K562 (cell line): ENCODE measurements at regions not wholly inside any gene's neighbourhood (a gene's known extent, or its start where the extent isn't known, plus 50 kb on each side); places are given as distances from the start of the nearest gene placed in this dataset.

Source experiments
- ATAC-seq: fragments of 200-7000 bp; cut with Tn5 transposase; 3 replicates; pipeline ENCODE4 v1.9.1; 2020; ENCODE audit warnings: moderate library complexity
- BruUV-seq: library from RNA; stranded (reverse); fragments of 400-500 nt; replicated peaks from 2 replicates; lab custom pipeline; 2021; lab: Mats Ljungman, UMichigan
- CTCF ChIA-PET: fragments of 300-600 bp; formaldehyde crosslinking; extraction: SDS; loops from one replicate; lab custom pipeline; 2021; ENCODE audit warnings: low intra/inter-chr PET ratio; lab: Yijun Ruan, JAX
- POLR2A ChIA-PET: fragments of 300-600, 350-650 bp; sonication (Branson Sonifier 250); formaldehyde crosslinking; extraction: SDS; loops from one replicate; lab custom pipeline; 2021; ENCODE audit warnings: antibody characterized with exemption, inconsistent platforms; lab: Yijun Ruan, JAX
- DNase-seq, 4 experiments: peaks; one replicate each; pipeline versions ENCODE4 v3.0.0 to v3.0.0-alpha.2; 2011 to 2018; ENCODE audit warnings: low spot score in 3 of 4, mixed read lengths in 3 of 4; ENCODE audit errors: extremely low read depth in 1 of 4
- FAIRE-seq: peaks from 2 replicates; lab custom pipeline; 2011; peaks lifted over from hg19 to GRCh38; lab: Jason Lieb, UNC
- H2AFZ ChIP-seq: 2 replicates; pipeline ENCODE4 v1.6.0; 2011; ENCODE audit warnings: low read depth, low read length, control low read depth, inconsistent platforms
- H3K27ac ChIP-seq: fragments of 200-600 bp; 3 replicates; pipeline ENCODE4 v1.8.0; 2011; ENCODE audit warnings: low read depth, mild to moderate bottlenecking, control low read depth, inconsistent platforms, low read length, moderate library complexity, mixed read lengths; ENCODE audit errors: extremely low read depth
- H3K27me3 ChIP-seq, 2 experiments: fragments of 300-600 bp in 1 of 2; 2 replicates in 1 of 2; 3 replicates in 1 of 2; pipeline versions ENCODE4 v1.6.0 to v1.8.0; 2011; ENCODE audit warnings: inconsistent platforms in 2 of 2, low read length in 2 of 2, mild to moderate bottlenecking in 1 of 2, mixed read lengths in 1 of 2, moderate library complexity in 1 of 2; ENCODE audit not compliant: control insufficient read depth in 2 of 2, insufficient read depth in 2 of 2
- H3K36me3 ChIP-seq: fragments of 300-600 bp; 3 replicates; pipeline ENCODE4 v1.8.0; 2011; ENCODE audit warnings: mild to moderate bottlenecking, low read length, inconsistent platforms; ENCODE audit not compliant: control insufficient read depth, insufficient read depth
- H3K4me1 ChIP-seq, 2 experiments: fragments of 200-600 bp in 1 of 2; replicated peaks in 1 of 2; 2 replicates in 1 of 2; 3 replicates in 1 of 2; pipeline versions ENCODE4 v1.5.1 to v1.8.0; 2011; ENCODE audit warnings: inconsistent platforms in 2 of 2, low read length in 2 of 2, mild to moderate bottlenecking in 1 of 2, mixed read lengths in 1 of 2, moderate library complexity in 1 of 2; ENCODE audit not compliant: control insufficient read depth in 2 of 2, insufficient read depth in 2 of 2
- H3K4me2 ChIP-seq: 2 replicates; pipeline ENCODE4 v1.6.1; 2011; ENCODE audit warnings: low read length, control low read depth, inconsistent platforms, mixed read lengths; ENCODE audit not compliant: insufficient read depth
- H3K4me3 ChIP-seq: fragments of 200-600 bp; sonication (generic), shearing (Covaris generic); 2 replicates; pipeline ENCODE4 v1.5.1; 2016; ENCODE audit warnings: control low read depth, inconsistent platforms
- H3K79me2 ChIP-seq: fragments of 200-600 bp; 3 replicates; pipeline ENCODE4 v1.8.0; 2011; ENCODE audit warnings: low read length, inconsistent platforms; ENCODE audit not compliant: control insufficient read depth, insufficient read depth
- H3K9ac ChIP-seq, 2 experiments: 2 replicates each; pipeline versions ENCODE4 v1.6.0 to v1.6.1; 2011; ENCODE audit warnings: low read depth in 2 of 2, low read length in 2 of 2, control low read depth in 1 of 2, inconsistent platforms in 1 of 2, mild to moderate bottlenecking in 1 of 2, mixed read lengths in 1 of 2; ENCODE audit not compliant: insufficient read depth in 1 of 2
- H3K9me1 ChIP-seq: one replicate; pipeline ENCODE4 v1.6.0; 2011; ENCODE audit warnings: inconsistent platforms, mild to moderate bottlenecking, low read length, moderate library complexity; ENCODE audit not compliant: control insufficient read depth, insufficient read depth
- H3K9me3 ChIP-seq: replicated peaks from 2 replicates; pipeline ENCODE4 v1.5.1; 2011; ENCODE audit warnings: low read depth, low read length, inconsistent platforms; ENCODE audit not compliant: control insufficient read depth, insufficient read depth
- H4K20me1 ChIP-seq: replicated peaks from 2 replicates; pipeline ENCODE4 v1.6.1; 2011; ENCODE audit warnings: low read length, inconsistent platforms, mixed read lengths; ENCODE audit not compliant: control insufficient read depth, insufficient read depth
- ARNT ChIP-seq, 2 experiments: fragments of 450-650 bp; IDR thresholded peaks; 2 replicates each; pipeline ENCODE4 v1.6.1; 2016; ENCODE audit warnings: mild to moderate bottlenecking in 1 of 2
- KLF16 ChIP-seq: IDR thresholded peaks from 2 replicates; pipeline ENCODE4 v1.6.1; 2016; ENCODE audit warnings: antibody characterized with exemption
- PHTF2 ChIP-seq: fragments of 250-450 bp; sonication (Bioruptor Pico); IDR thresholded peaks from 2 replicates; pipeline ENCODE4 v1.5.0; 2021; ENCODE audit warnings: mild to moderate bottlenecking
- RUNX1 ChIP-seq: sonication (generic); IDR thresholded peaks from 2 replicates; pipeline ENCODE4 v1.6.1; 2016; ENCODE audit warnings: antibody characterized with exemption, low read depth
- ZEB2 ChIP-seq: fragments of 450-650 bp; IDR thresholded peaks from 2 replicates; pipeline ENCODE4 v1.6.1; 2016
- ZNF354B ChIP-seq: fragments of 250-450 bp; sonication (Bioruptor Pico); IDR thresholded peaks from 2 replicates; pipeline ENCODE4 v1.4.0; 2020
- ZNF561 ChIP-seq: fragments of 450-650 bp; formaldehyde crosslinking; conservative IDR thresholded peaks from 2 replicates; pipeline ENCODE4 v1.4.0; 2020; ENCODE audit warnings: mild to moderate bottlenecking, moderate library complexity
- ZNF830 ChIP-seq: fragments of 250-450 bp; sonication (Bioruptor Pico); IDR thresholded peaks from 2 replicates; pipeline ENCODE4 v1.5.0; 2021; ENCODE audit warnings: mild to moderate bottlenecking
- WGBS: fragments of 100-300 bp; shearing (Covaris generic); methylation state at CpG from one replicate; pipeline ENCODE4 v1.1.6; 2016; ENCODE audit warnings: low coverage, mixed read lengths; ENCODE audit not compliant: insufficient coverage; ENCODE audit errors: missing lambda C conversion rate; 5-methylcytosine and 5-hydroxymethylcytosine counted together
- in situ Hi-C: fragments of 300-500 bp; cut with MboI; formaldehyde crosslinking; loops from 4 replicates; pipeline ENCODE4 v1.15.0; 2018; ENCODE audit warnings: inconsistent platforms, mixed read lengths
- intact Hi-C: fragments of 100-400 bp; cut with micrococcal nuclease; formaldehyde crosslinking; loops from 2 replicates; pipeline ENCODE4 v1.14.2; 2022
- TF ChIP-seq, protein P1 (sequence below): sonication (generic); formaldehyde crosslinking; IDR thresholded peaks from 2 replicates; pipeline ENCODE4 v1.8.0; 2023; ENCODE audit warnings: mild to moderate bottlenecking, missing genetic modification reagents
- TF ChIP-seq, protein P2 (sequence below): fragments of 250-450 bp; sonication (Bioruptor Pico); IDR thresholded peaks from 2 replicates; pipeline ENCODE4 v1.4.0; 2020; ENCODE audit warnings: mild to moderate bottlenecking
- TF ChIP-seq, protein P3 (sequence below): fragments of 250-450 bp; sonication (Bioruptor Pico); IDR thresholded peaks from 2 replicates; pipeline ENCODE4 v1.8.0; 2022; ENCODE audit warnings: inconsistent platforms
- TF ChIP-seq, protein P4 (sequence below): sonication (generic); formaldehyde crosslinking; IDR thresholded peaks from 2 replicates; pipeline ENCODE4 v1.8.1; 2023; ENCODE audit warnings: mild to moderate bottlenecking, missing genetic modification reagents, moderate library complexity

DNA sequence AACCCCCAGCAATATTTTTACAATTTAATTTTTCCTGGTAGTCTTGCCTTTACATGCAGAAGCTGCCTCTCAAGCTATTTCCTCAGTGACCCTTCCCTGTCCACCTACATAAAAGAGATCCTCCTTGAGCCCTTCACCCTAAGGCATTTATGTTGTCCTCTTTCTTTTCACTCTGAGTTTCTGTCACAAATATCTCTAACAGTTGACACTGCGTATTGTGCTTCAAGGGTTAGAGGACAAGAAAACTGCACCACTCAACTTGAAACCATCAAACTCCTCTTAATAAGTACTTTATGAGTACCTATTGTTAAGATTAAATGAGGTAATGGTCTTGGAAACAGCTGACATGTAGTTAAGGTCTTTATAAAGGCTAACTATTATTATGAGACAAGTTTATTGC lies 557.7 kb downstream of the TRHDE start:
- ATAC-seq (no peak), FAIRE-seq (no peak), DNase-seq (no peak)
- POLR2A ChIA-PET = no interaction called here
- Histone ChIP-seq H4K20me1 (no peaks in the 10 kb centered on the region), H3K79me2 (no peaks in the 10 kb centered on the region), H2AFZ (no peak overlapping the region), H3K9me3 (no peaks in the 10 kb centered on the region), H3K36me3 (no peaks in the 10 kb centered on the region), H3K27ac (no peak overlapping the region), H3K9me1 (no peaks in the 10 kb centered on the region), H3K4me3 (no peak overlapping the region), H3K4me2 (no peak overlapping the region), H3K27me3 (no peaks in the 10 kb centered on the region), H3K9ac (no peak overlapping the region), H3K4me1 (no peaks in the 10 kb centered on the region)
- no TSS peak for BruUV-seq
- CTCF ChIA-PET = no interaction called here
- intact Hi-C loops = no loop called here
- WGBS = 0% methylated on average over 1 of the region's 1 CpG
- in situ Hi-C loops = no loop called here
- TF ChIP-seq PHTF2 = no peak
- no peak for TF ChIP-seq KLF16
- no peak for TF ChIP-seq ARNT (IDR thresholded peaks at IDR 0.05)
- TF ChIP-seq ZNF561 (CRISPR knock-in tag) = no peak
- TF ChIP-seq RUNX1 = no peak
- TF ChIP-seq, protein P1, sequence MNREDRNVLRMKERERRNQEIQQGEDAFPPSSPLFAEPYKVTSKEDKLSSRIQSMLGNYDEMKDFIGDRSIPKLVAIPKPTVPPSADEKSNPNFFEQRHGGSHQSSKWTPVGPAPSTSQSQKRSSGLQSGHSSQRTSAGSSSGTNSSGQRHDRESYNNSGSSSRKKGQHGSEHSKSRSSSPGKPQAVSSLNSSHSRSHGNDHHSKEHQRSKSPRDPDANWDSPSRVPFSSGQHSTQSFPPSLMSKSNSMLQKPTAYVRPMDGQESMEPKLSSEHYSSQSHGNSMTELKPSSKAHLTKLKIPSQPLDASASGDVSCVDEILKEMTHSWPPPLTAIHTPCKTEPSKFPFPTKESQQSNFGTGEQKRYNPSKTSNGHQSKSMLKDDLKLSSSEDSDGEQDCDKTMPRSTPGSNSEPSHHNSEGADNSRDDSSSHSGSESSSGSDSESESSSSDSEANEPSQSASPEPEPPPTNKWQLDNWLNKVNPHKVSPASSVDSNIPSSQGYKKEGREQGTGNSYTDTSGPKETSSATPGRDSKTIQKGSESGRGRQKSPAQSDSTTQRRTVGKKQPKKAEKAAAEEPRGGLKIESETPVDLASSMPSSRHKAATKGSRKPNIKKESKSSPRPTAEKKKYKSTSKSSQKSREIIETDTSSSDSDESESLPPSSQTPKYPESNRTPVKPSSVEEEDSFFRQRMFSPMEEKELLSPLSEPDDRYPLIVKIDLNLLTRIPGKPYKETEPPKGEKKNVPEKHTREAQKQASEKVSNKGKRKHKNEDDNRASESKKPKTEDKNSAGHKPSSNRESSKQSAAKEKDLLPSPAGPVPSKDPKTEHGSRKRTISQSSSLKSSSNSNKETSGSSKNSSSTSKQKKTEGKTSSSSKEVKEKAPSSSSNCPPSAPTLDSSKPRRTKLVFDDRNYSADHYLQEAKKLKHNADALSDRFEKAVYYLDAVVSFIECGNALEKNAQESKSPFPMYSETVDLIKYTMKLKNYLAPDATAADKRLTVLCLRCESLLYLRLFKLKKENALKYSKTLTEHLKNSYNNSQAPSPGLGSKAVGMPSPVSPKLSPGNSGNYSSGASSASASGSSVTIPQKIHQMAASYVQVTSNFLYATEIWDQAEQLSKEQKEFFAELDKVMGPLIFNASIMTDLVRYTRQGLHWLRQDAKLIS (CRISPR knock-in tag) = no peak
- TF ChIP-seq, protein P2, sequence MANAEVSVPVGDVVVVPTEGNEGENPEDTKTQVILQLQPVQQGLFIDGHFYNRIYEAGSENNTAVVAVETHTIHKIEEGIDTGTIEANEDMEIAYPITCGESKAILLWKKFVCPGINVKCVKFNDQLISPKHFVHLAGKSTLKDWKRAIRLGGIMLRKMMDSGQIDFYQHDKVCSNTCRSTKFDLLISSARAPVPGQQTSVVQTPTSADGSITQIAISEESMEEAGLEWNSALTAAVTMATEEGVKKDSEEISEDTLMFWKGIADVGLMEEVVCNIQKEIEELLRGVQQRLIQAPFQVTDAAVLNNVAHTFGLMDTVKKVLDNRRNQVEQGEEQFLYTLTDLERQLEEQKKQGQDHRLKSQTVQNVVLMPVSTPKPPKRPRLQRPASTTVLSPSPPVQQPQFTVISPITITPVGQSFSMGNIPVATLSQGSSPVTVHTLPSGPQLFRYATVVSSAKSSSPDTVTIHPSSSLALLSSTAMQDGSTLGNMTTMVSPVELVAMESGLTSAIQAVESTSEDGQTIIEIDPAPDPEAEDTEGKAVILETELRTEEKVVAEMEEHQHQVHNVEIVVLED (CRISPR knock-in tag) = no peak
- no peak for TF ChIP-seq ZNF354B (CRISPR knock-in tag)
- TF ChIP-seq ZNF830 (CRISPR knock-in tag) = no peak
- no peak for TF ChIP-seq ZEB2
- TF ChIP-seq, protein P3, sequence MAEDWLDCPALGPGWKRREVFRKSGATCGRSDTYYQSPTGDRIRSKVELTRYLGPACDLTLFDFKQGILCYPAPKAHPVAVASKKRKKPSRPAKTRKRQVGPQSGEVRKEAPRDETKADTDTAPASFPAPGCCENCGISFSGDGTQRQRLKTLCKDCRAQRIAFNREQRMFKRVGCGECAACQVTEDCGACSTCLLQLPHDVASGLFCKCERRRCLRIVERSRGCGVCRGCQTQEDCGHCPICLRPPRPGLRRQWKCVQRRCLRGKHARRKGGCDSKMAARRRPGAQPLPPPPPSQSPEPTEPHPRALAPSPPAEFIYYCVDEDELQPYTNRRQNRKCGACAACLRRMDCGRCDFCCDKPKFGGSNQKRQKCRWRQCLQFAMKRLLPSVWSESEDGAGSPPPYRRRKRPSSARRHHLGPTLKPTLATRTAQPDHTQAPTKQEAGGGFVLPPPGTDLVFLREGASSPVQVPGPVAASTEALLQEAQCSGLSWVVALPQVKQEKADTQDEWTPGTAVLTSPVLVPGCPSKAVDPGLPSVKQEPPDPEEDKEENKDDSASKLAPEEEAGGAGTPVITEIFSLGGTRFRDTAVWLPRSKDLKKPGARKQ = no peak
- TF ChIP-seq, protein P4, sequence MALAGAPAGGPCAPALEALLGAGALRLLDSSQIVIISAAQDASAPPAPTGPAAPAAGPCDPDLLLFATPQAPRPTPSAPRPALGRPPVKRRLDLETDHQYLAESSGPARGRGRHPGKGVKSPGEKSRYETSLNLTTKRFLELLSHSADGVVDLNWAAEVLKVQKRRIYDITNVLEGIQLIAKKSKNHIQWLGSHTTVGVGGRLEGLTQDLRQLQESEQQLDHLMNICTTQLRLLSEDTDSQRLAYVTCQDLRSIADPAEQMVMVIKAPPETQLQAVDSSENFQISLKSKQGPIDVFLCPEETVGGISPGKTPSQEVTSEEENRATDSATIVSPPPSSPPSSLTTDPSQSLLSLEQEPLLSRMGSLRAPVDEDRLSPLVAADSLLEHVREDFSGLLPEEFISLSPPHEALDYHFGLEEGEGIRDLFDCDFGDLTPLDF (CRISPR knock-in tag) = no peak
